Caco-2 (cell line): ENCODE measurements at regions not wholly inside any gene's neighbourhood (a gene's known extent, or its start where the extent isn't known, plus 50 kb on each side); places are given as distances from the start of the nearest gene placed in this dataset.

Source experiments
- BruUV-seq: library from RNA; stranded (reverse); fragments of 400-500 nt; replicated peaks from 2 replicates; lab custom pipeline; 2021; lab: Mats Ljungman, UMichigan
- CTCF ChIA-PET: fragments of 300-600 bp; sonication (Branson Sonifier 250); formaldehyde crosslinking; loops from one replicate; lab custom pipeline; 2022; ENCODE audit warnings: antibody characterized with exemption; lab: Charles Lee
- POLR2A ChIA-PET: fragments of 300-600 bp; sonication (Branson Sonifier 250); formaldehyde crosslinking; loops from one replicate; lab custom pipeline; 2022; ENCODE audit warnings: antibody characterized with exemption; lab: Charles Lee
- DNase-seq, 2 experiments: peaks; one replicate each; pipeline versions ENCODE4 v3.0.0 to v3.0.0-alpha.2; 2020 to 2022
- H3K27me3 ChIP-seq: replicated peaks from 2 replicates; pipeline ENCODE4 v1.6.0; 2011; ENCODE audit warnings: low read length; ENCODE audit not compliant: control insufficient read depth, insufficient read depth
- H3K36me3 ChIP-seq: 2 replicates; pipeline ENCODE4 v1.5.1; 2011; ENCODE audit warnings: low read length; ENCODE audit not compliant: control insufficient read depth, insufficient read depth
- H3K4me1 ChIP-seq: fragments of 250-450 bp; sonication (Bioruptor Pico); 2 replicates; pipeline ENCODE4 v1.5.1; 2020; ENCODE audit warnings: mild to moderate bottlenecking
- H3K4me3 ChIP-seq: 2 replicates; pipeline ENCODE4 v1.5.1; 2011; ENCODE audit warnings: low read depth, mild to moderate bottlenecking, control low read depth, low read length
- H3K9me3 ChIP-seq: fragments of 250-450 bp; sonication (Bioruptor Pico); 2 replicates; pipeline ENCODE4 v1.5.1; 2020; ENCODE audit warnings: mild to moderate bottlenecking, moderate library complexity
- H3K27ac Mint-ChIP-seq: one replicate; pipeline ENCODE4 v1.8.0; 2022; ENCODE audit warnings: mixed read lengths; ENCODE audit not compliant: unreplicated experiment
- H3K27me3 Mint-ChIP-seq: one replicate; pipeline ENCODE4 v1.8.0; 2022; ENCODE audit warnings: mixed read lengths; ENCODE audit not compliant: insufficient read depth, unreplicated experiment
- H3K36me3 Mint-ChIP-seq: one replicate; pipeline ENCODE4 v1.8.0; 2022; ENCODE audit warnings: mild to moderate bottlenecking, mixed read lengths; ENCODE audit not compliant: insufficient read depth, unreplicated experiment
- H3K4me1 Mint-ChIP-seq: one replicate; pipeline ENCODE4 v1.8.0; 2022; ENCODE audit warnings: low read depth, mixed read lengths; ENCODE audit not compliant: unreplicated experiment
- H3K4me3 Mint-ChIP-seq: one replicate; pipeline ENCODE4 v1.8.0; 2022; ENCODE audit warnings: mild to moderate bottlenecking, moderate library complexity, mixed read lengths; ENCODE audit not compliant: unreplicated experiment
- H3K9me3 Mint-ChIP-seq: one replicate; pipeline ENCODE4 v1.8.0; 2022; ENCODE audit warnings: mixed read lengths; ENCODE audit not compliant: unreplicated experiment
- intact Hi-C: fragments of 100-400 bp; cut with micrococcal nuclease; formaldehyde crosslinking; loops from one replicate; pipeline ENCODE4 v1.10.0; 2022; ENCODE audit not compliant: unreplicated experiment
- TF ChIP-seq, protein P1 (sequence below), 2 experiments: fragments of 200-600 bp in 1 of 2; IDR thresholded peaks; 1 replicate in 1 of 2; 2 replicates in 1 of 2; pipeline versions ENCODE4 v1.5.1 to v1.8.0; 2011 to 2022; ENCODE audit warnings: antibody characterized with exemption in 1 of 2, control low read depth in 1 of 2, inconsistent platforms in 1 of 2, low read depth in 1 of 2, low read length in 1 of 2, mild to moderate bottlenecking in 1 of 2, moderate library complexity in 1 of 2; ENCODE audit not compliant: insufficient read depth in 1 of 2, severe bottlenecking in 1 of 2, unreplicated experiment in 1 of 2

DNA sequence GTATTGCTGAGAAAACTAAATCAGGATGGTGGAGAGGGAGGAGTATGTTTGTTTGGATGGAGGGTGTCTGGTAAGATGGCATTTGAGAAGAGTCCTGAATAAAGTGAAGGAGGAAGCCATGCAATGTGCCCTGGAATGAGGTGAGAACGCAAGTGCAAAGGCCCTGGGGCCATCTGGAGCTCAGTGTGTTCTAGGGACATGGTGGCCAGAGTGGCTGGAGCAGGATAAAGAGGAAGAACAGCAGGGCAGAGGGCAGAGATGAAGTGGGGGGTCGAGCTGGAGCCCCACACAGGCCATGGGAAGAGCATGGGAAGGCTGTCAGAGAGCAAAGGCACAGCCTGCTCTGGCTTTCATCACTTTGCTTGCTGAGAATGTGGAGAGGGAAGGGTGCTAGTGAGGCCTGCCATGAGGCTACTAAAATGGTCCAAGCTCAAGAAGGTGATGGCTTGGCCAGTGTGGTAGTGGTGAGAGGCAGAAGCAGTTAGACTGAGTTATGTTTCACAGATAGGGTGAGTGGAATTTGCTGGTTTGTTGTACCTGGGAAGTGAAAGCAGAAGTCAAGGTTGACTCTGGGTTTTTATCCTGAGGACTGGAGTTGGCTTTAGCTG is 234.1 kb downstream of the FOXL1 start:
- Histone ChIP-seq H3K36me3 (no peaks in the 10 kb centered on the region), H3K4me3 (no peak overlapping the region), H3K9me3 (no peaks in the 10 kb centered on the region), H3K27me3 (no peaks in the 10 kb centered on the region; the same call in none of the 2 replicates), H3K4me1 (no peaks in the 10 kb centered on the region)
- Mint-ChIP-seq H3K27ac (no peak overlapping the region), H3K27me3 (peaks cover 16% of the 10 kb centered on the region), H3K4me3 (no peak overlapping the region), H3K4me1 (no peaks in the 10 kb centered on the region), H3K9me3 (no peaks in the 10 kb centered on the region), H3K36me3 (no peaks in the 10 kb centered on the region)
- CTCF ChIA-PET: no interaction called here
- no TSS peak for BruUV-seq
- intact Hi-C loops: no loop called here
- TF ChIP-seq, protein P1, sequence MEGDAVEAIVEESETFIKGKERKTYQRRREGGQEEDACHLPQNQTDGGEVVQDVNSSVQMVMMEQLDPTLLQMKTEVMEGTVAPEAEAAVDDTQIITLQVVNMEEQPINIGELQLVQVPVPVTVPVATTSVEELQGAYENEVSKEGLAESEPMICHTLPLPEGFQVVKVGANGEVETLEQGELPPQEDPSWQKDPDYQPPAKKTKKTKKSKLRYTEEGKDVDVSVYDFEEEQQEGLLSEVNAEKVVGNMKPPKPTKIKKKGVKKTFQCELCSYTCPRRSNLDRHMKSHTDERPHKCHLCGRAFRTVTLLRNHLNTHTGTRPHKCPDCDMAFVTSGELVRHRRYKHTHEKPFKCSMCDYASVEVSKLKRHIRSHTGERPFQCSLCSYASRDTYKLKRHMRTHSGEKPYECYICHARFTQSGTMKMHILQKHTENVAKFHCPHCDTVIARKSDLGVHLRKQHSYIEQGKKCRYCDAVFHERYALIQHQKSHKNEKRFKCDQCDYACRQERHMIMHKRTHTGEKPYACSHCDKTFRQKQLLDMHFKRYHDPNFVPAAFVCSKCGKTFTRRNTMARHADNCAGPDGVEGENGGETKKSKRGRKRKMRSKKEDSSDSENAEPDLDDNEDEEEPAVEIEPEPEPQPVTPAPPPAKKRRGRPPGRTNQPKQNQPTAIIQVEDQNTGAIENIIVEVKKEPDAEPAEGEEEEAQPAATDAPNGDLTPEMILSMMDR (IDR thresholded peaks at IDR 0.05; ENCODE audit: insufficient read depth in 1 of 2, low read depth in 1 of 2, low read length in 1 of 2, severe bottlenecking in 1 of 2, unreplicated experiment in 1 of 2): no peak
- DNase-seq: no peak
- POLR2A ChIA-PET: no interaction called here

- H3K4me1 ChIP-seq: no peaks in the 10 kb centered on the region
- no TSS peak for BruUV-seq
- no peak overlapping the region for H3K4me3 Mint-ChIP-seq
- no peaks in the 10 kb centered on the region for H3K36me3 Mint-ChIP-seq
- H3K27me3 Mint-ChIP-seq: peaks cover 23% of the 10 kb centered on the region
- CTCF ChIA-PET: interaction anchor here (0.6 kb wide), 1 partner anchor 1605 kb away, joined by 3 read pairs; no protein-coding TSS in a partner anchor
- no peak overlapping the region for H3K27ac Mint-ChIP-seq
- TF ChIP-seq, protein P1 (IDR thresholded peaks at IDR 0.05; ENCODE audit: insufficient read depth in 1 of 2, low read depth in 1 of 2, low read length in 1 of 2, severe bottlenecking in 1 of 2, unreplicated experiment in 1 of 2): no peak
- no peaks in the 10 kb centered on the region for H3K4me1 Mint-ChIP-seq
- no peaks in the 10 kb centered on the region for H3K9me3 Mint-ChIP-seq
- no peaks in the 10 kb centered on the region for H3K36me3 ChIP-seq
- H3K4me3 ChIP-seq: no peak overlapping the region
- intact Hi-C loops: no loop called here
- no peaks in the 10 kb centered on the region for H3K9me3 ChIP-seq
- no peak for DNase-seq
- no peaks in the 10 kb centered on the region; the same call in none of the 2 replicates for H3K27me3 ChIP-seq
- POLR2A ChIA-PET: no interaction called here
Observed at GRCh38 chr16:86814256-86814655, 235.9 kb downstream of the FOXL1 start.

GRCh38 chr16:86816930-86817625 is 238.7 kb downstream of the FOXL1 start:
- no TSS peak for BruUV-seq
- CTCF ChIA-PET: no interaction called here
- Mint-ChIP-seq H3K27ac (no peak overlapping the region), H3K4me3 (no peak overlapping the region), H3K4me1 (peaks cover under 1% of the 10 kb centered on the region), H3K27me3 (peaks cover 21% of the 10 kb centered on the region), H3K36me3 (no peaks in the 10 kb centered on the region), H3K9me3 (no peaks in the 10 kb centered on the region)
- TF ChIP-seq, protein P1 (IDR thresholded peaks at IDR 0.05; ENCODE audit: insufficient read depth in 1 of 2, low read depth in 1 of 2, low read length in 1 of 2, severe bottlenecking in 1 of 2, unreplicated experiment in 1 of 2): no peak
- Histone ChIP-seq H3K4me3 (no peak overlapping the region), H3K9me3 (no peaks in the 10 kb centered on the region), H3K36me3 (no peaks in the 10 kb centered on the region), H3K4me1 (peaks cover 2% of the 10 kb centered on the region), H3K27me3 (no peaks in the 10 kb centered on the region; the same call in 1 of the 2 replicates)
- POLR2A ChIA-PET: no interaction called here
- intact Hi-C loops: no loop called here
- no peak for DNase-seq
